Keratinocyte (primary cell): ENCODE measurements at regions not wholly inside any gene's neighbourhood (a gene's known extent, or its start where the extent isn't known, plus 50 kb on each side); places are given as distances from the start of the nearest gene placed in this dataset.
A peak's percentile ranks its signal among the peaks of the same experiment; 100 is the strongest.

Experiments
- DNase-seq: peaks from one replicate; pipeline ENCODE4 v3.0.0-alpha.2; 2011; ENCODE audit warnings: low read depth, missing footprints, low spot score
- FAIRE-seq: peaks from 2 replicates; lab custom pipeline; 2011; peaks lifted over from hg19 to GRCh38; lab: Jason Lieb, UNC
- H2AFZ ChIP-seq: 2 replicates; pipeline ENCODE4 v1.6.0; 2012; ENCODE audit warnings: low read length, control low read depth, inconsistent platforms; ENCODE audit not compliant: control insufficient read depth
- H3K27ac ChIP-seq: 2 replicates; pipeline ENCODE4 v1.5.1; 2011; ENCODE audit warnings: low read length; ENCODE audit not compliant: control insufficient read depth, insufficient read depth
- H3K27me3 ChIP-seq: 3 replicates; pipeline ENCODE4 v1.6.0; 2011; ENCODE audit warnings: low read length; ENCODE audit not compliant: control insufficient read depth, insufficient read depth; ENCODE audit errors: extremely low read depth
- H3K36me3 ChIP-seq, 2 experiments: 2 replicates in 1 of 2; 3 replicates in 1 of 2; pipeline ENCODE4 v1.5.1; 2011; ENCODE audit warnings: low read length in 2 of 2, mild to moderate bottlenecking in 1 of 2; ENCODE audit not compliant: control insufficient read depth in 2 of 2, insufficient read depth in 2 of 2; ENCODE audit errors: extremely low read depth in 1 of 2
- H3K4me1 ChIP-seq: 3 replicates; pipeline ENCODE4 v1.5.1; 2011; ENCODE audit warnings: low read length; ENCODE audit not compliant: control insufficient read depth, insufficient read depth; ENCODE audit errors: extremely low read depth
- H3K4me2 ChIP-seq: 3 replicates; pipeline ENCODE4 v1.6.0; 2011; ENCODE audit warnings: low read depth, low read length; ENCODE audit not compliant: control insufficient read depth, insufficient read depth; ENCODE audit errors: extremely low read depth
- H3K4me3 ChIP-seq, 3 experiments: fragments of 200-600 bp in 1 of 3; sonication (generic) in 1 of 3; 2 replicates in 2 of 3; 3 replicates in 1 of 3; pipeline ENCODE4 v1.5.1; 2011 to 2016; ENCODE audit warnings: low read length in 3 of 3, mild to moderate bottlenecking in 3 of 3, control low read depth in 2 of 3, inconsistent platforms in 1 of 3, low read depth in 1 of 3, mixed read lengths in 1 of 3, mixed run types in 1 of 3, moderate library complexity in 1 of 3; ENCODE audit not compliant: control insufficient read depth in 2 of 3, insufficient read depth in 2 of 3; ENCODE audit errors: extremely low read depth in 1 of 3
- H3K79me2 ChIP-seq: 2 replicates; pipeline ENCODE4 v1.6.0; 2012; ENCODE audit warnings: low read length; ENCODE audit not compliant: control insufficient read depth, insufficient read depth
- H3K9ac ChIP-seq: 3 replicates; pipeline ENCODE4 v1.6.0; 2011; ENCODE audit warnings: low read length; ENCODE audit not compliant: control insufficient read depth, insufficient read depth; ENCODE audit errors: extremely low read depth
- H3K9me1 ChIP-seq: 3 replicates; pipeline ENCODE4 v1.6.0; 2011; ENCODE audit warnings: low read length; ENCODE audit not compliant: control insufficient read depth, insufficient read depth; ENCODE audit errors: extremely low read depth
- H3K9me3 ChIP-seq: 2 replicates; pipeline ENCODE4 v1.5.1; 2012; ENCODE audit warnings: low read depth, low read length; ENCODE audit not compliant: control insufficient read depth
- H4K20me1 ChIP-seq: 3 replicates; pipeline ENCODE4 v1.6.0; 2011; ENCODE audit warnings: low read length; ENCODE audit not compliant: control insufficient read depth, insufficient read depth; ENCODE audit errors: extremely low read depth
- EZH2 ChIP-seq: IDR thresholded peaks from one replicate; pipeline ENCODE4 v1.6.1; 2012; ENCODE audit warnings: inconsistent platforms, mild to moderate bottlenecking, low read length, moderate library complexity
- dilution Hi-C: fragments of 300-500 bp; cut with MboI; formaldehyde crosslinking; loops from one replicate; pipeline ENCODE4 v1.7.0; 2020; ENCODE audit warnings: low sequenced_read_pairs; ENCODE audit not compliant: extremely low pct_ligation_motif_present
- TF ChIP-seq, protein P1 (sequence below), 3 experiments: IDR thresholded peaks in 1 of 3; conservative IDR thresholded peaks in 1 of 3; optimal IDR thresholded peaks in 1 of 3; 2 replicates in 2 of 3; 3 replicates in 1 of 3; pipeline versions ENCODE3 to v1.5.1; 2011; ENCODE audit warnings: low read length in 3 of 3, mild to moderate bottlenecking in 3 of 3, moderate library complexity in 2 of 3, control low read depth in 1 of 3, inconsistent platforms in 1 of 3; ENCODE audit not compliant: insufficient read depth in 2 of 3; ENCODE audit errors: extremely low read depth in 1 of 3

DNA sequence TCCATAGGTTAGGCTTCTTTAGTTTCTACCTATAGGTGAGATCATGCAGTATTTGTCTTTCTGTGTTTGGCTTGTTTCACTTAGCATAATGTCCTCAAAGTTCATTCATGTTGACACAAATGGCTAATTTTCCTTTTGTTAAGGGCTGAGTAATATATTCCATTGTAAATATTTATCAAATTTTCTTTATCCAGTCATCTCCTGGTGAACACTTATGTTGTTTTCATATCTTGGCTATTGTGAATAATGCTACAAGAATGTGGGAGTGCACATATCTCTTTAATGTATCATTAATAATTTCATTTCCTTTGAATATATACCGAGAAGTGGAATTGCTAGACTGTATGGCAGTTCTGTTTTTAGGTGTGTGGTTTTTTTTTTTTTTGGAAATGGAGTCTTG is 250.9 kb upstream of the SEMA6D start:
- Histone ChIP-seq H3K9ac (no peak overlapping the region), H3K79me2 (no peaks in the 10 kb centered on the region), H3K9me1 (no peaks in the 10 kb centered on the region), H3K4me2 (peak overlapping the region; percentile 33), H3K9me3 (no peaks in the 10 kb centered on the region), H3K4me1 (peaks cover 15% of the 10 kb centered on the region), H2AFZ (peak overlapping the region; percentile 42), H3K27ac (peak overlapping the region; percentile 76), H3K4me3 (no peak overlapping the region), H4K20me1 (no peaks in the 10 kb centered on the region), H3K36me3 (no peaks in the 10 kb centered on the region), H3K27me3 (no peaks in the 10 kb centered on the region)
- TF ChIP-seq EZH2, result no peak
- TF ChIP-seq, protein P1, sequence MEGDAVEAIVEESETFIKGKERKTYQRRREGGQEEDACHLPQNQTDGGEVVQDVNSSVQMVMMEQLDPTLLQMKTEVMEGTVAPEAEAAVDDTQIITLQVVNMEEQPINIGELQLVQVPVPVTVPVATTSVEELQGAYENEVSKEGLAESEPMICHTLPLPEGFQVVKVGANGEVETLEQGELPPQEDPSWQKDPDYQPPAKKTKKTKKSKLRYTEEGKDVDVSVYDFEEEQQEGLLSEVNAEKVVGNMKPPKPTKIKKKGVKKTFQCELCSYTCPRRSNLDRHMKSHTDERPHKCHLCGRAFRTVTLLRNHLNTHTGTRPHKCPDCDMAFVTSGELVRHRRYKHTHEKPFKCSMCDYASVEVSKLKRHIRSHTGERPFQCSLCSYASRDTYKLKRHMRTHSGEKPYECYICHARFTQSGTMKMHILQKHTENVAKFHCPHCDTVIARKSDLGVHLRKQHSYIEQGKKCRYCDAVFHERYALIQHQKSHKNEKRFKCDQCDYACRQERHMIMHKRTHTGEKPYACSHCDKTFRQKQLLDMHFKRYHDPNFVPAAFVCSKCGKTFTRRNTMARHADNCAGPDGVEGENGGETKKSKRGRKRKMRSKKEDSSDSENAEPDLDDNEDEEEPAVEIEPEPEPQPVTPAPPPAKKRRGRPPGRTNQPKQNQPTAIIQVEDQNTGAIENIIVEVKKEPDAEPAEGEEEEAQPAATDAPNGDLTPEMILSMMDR (optimal IDR thresholded peaks at IDR 0.05 in 1 of 3, IDR thresholded peaks at IDR 0.05 in 1 of 3, conservative IDR thresholded peaks at IDR 0.05 in 1 of 3; ENCODE audit: extremely low read depth in 1 of 3, insufficient read depth in 2 of 3, low read length in 3 of 3), result no peak
- peak; percentile 46 for FAIRE-seq
- DNase-seq, result peak; percentile 66
- dilution Hi-C loops, result no loop called here

DNA sequence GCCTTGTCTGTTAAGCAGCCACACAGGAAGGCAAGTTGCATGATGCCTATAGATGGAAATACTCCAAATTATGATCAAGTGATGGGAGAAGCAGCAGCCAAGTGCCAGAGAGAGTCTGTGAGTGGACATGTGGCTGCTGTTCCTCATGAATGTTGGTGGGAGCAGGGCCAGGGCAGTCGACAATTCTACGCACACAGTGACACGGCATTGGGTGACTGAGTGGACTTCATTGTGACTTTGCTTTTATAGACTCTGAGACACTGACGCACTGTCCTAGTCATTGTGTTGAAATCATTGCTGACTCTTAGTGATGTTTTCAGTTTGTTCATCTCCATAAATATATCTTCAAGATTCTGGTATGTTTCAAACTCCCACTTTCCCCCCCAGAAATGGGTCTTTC is 246.3 kb upstream of the SEMA6D start:
- H3K4me3 ChIP-seq, result no peak overlapping the region
- H3K9me3 ChIP-seq, result no peaks in the 10 kb centered on the region
- no peaks in the 10 kb centered on the region for H3K9me1 ChIP-seq
- H3K79me2 ChIP-seq, result no peaks in the 10 kb centered on the region
- peak overlapping the region; percentile 36 for H2AFZ ChIP-seq
- no peak for TF ChIP-seq EZH2
- no peaks in the 10 kb centered on the region for H4K20me1 ChIP-seq
- peaks cover 14% of the 10 kb centered on the region for H3K4me1 ChIP-seq
- no peaks in the 10 kb centered on the region for H3K36me3 ChIP-seq
- no peak overlapping the region for H3K27ac ChIP-seq
- no peak overlapping the region for H3K4me2 ChIP-seq
- no peak for DNase-seq
- H3K27me3 ChIP-seq, result no peaks in the 10 kb centered on the region
- dilution Hi-C loops, result no loop called here
- peak; percentile 34 for FAIRE-seq
- no peak overlapping the region for H3K9ac ChIP-seq

DNA sequence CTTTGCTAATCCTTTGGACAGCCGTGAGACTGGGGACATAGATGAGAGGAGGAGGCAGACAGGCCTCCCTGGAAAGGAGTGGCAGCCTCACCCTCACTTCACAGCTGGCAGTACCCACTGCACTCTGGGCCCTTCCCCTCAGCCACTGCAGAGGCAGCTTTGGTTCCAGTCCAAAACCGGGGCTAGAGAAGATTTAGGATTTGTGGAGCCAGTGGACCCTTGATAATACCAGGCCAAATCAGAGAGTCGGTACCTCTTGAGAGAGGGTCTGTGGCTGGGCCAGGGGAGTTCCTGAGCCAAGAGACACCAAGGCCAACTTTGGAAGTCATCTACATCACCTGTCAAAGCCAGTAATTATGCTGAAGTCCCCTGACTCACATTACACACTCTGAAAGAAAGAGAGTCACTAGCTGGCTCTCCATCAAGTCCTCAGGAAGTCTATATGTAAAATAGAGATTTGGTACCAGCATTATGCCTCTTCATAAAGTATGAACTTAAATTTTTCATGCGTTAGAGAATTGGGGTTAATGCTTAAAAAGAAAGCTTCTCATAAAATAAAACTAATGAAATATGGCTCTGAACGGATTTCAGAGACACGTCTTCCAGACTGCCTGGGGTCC is 244.1 kb upstream of the SEMA6D start:
- H3K4me1 ChIP-seq, result peaks cover 3% of the 10 kb centered on the region
- H3K27ac ChIP-seq, result no peak overlapping the region
- no peaks in the 10 kb centered on the region for H3K9me3 ChIP-seq
- H3K9me1 ChIP-seq, result no peaks in the 10 kb centered on the region
- H3K27me3 ChIP-seq, result no peaks in the 10 kb centered on the region
- no peaks in the 10 kb centered on the region for H3K79me2 ChIP-seq
- dilution Hi-C loops, result no loop called here
- FAIRE-seq (no peak), DNase-seq (no peak)
- no peak overlapping the region for H3K9ac ChIP-seq
- TF ChIP-seq, protein P1 (optimal IDR thresholded peaks at IDR 0.05 in 1 of 3, IDR thresholded peaks at IDR 0.05 in 1 of 3, conservative IDR thresholded peaks at IDR 0.05 in 1 of 3; ENCODE audit: extremely low read depth in 1 of 3, insufficient read depth in 2 of 3, low read length in 3 of 3), result no peak
- TF ChIP-seq EZH2, result no peak
- no peak overlapping the region for H3K4me3 ChIP-seq
- no peak overlapping the region for H2AFZ ChIP-seq
- no peak overlapping the region for H3K4me2 ChIP-seq
- H4K20me1 ChIP-seq, result no peaks in the 10 kb centered on the region
- H3K36me3 ChIP-seq, result no peaks in the 10 kb centered on the region
